Mesenchymal stem cell (in vitro differentiated cells and primary cell): ENCODE measurements at regions not wholly inside any gene's neighbourhood (a gene's known extent, or its start where the extent isn't known, plus 50 kb on each side); places are given as distances from the start of the nearest gene placed in this dataset.
A peak's percentile ranks its signal among the peaks of the same experiment; 100 is the strongest.

Experiments used
- DNase-seq: peaks from one replicate; pipeline ENCODE4 v3.0.0-alpha.2; 2013
- H2AFZ ChIP-seq: one replicate; pipeline ENCODE4 v1.6.1; 2013; ENCODE audit warnings: low read depth, mild to moderate bottlenecking, control low read depth, inconsistent platforms, low read length, moderate library complexity
- H2AK5ac ChIP-seq: 2 replicates; pipeline ENCODE4 v1.6.1; 2013; ENCODE audit warnings: low read length, moderate library complexity, mild to moderate bottlenecking, inconsistent platforms; ENCODE audit not compliant: severe bottlenecking
- H2BK120ac ChIP-seq: one replicate; pipeline ENCODE4 v1.6.1; 2013; ENCODE audit warnings: low read depth, mild to moderate bottlenecking, inconsistent platforms, low read length, moderate library complexity
- H2BK12ac ChIP-seq, 2 experiments: one replicate each; pipeline ENCODE4 v1.6.1; 2013; ENCODE audit warnings: inconsistent platforms in 2 of 2, low read length in 2 of 2, mild to moderate bottlenecking in 2 of 2, moderate library complexity in 2 of 2, control low read depth in 1 of 2
- H2BK15ac ChIP-seq: one replicate; pipeline ENCODE4 v1.6.1; 2013; ENCODE audit warnings: mild to moderate bottlenecking, low read depth, inconsistent platforms; ENCODE audit not compliant: poor library complexity, severe bottlenecking
- H2BK5ac ChIP-seq: 2 replicates; pipeline ENCODE4 v1.6.1; 2013; ENCODE audit warnings: low read depth, mild to moderate bottlenecking, low read length, control low read depth, inconsistent platforms; ENCODE audit not compliant: poor library complexity, severe bottlenecking
- H3K14ac ChIP-seq, 2 experiments: one replicate each; pipeline ENCODE4 v1.6.1; 2013; ENCODE audit warnings: inconsistent platforms in 2 of 2, low read length in 2 of 2, control low read depth in 1 of 2, mild to moderate bottlenecking in 1 of 2, moderate library complexity in 1 of 2
- H3K18ac ChIP-seq, 2 experiments: one replicate each; pipeline ENCODE4 v1.6.1; 2013; ENCODE audit warnings: inconsistent platforms in 2 of 2, low read length in 2 of 2, control low read depth in 1 of 2, low read depth in 1 of 2, mild to moderate bottlenecking in 1 of 2
- H3K23ac ChIP-seq, 2 experiments: one replicate each; pipeline ENCODE4 v1.6.1; 2013; ENCODE audit warnings: inconsistent platforms in 2 of 2, low read length in 2 of 2, mild to moderate bottlenecking in 2 of 2, moderate library complexity in 2 of 2, control low read depth in 1 of 2
- H3K27ac ChIP-seq: 2 replicates; pipeline ENCODE4 v1.5.1; 2013; ENCODE audit warnings: mild to moderate bottlenecking, moderate library complexity, low read length, control low read depth, inconsistent platforms; ENCODE audit not compliant: poor library complexity, severe bottlenecking
- H3K27me3 ChIP-seq, 2 experiments: 2 replicates each; pipeline versions ENCODE4 v1.6.1 to v1.7.0; 2013; ENCODE audit warnings: low read length in 2 of 2, mild to moderate bottlenecking in 2 of 2, moderate library complexity in 2 of 2, control low read depth in 1 of 2, inconsistent platforms in 1 of 2; ENCODE audit not compliant: control insufficient read depth in 1 of 2, insufficient read depth in 1 of 2
- H3K36me3 ChIP-seq, 2 experiments: 2 replicates each; pipeline versions ENCODE4 v1.6.1 to v1.7.0; 2013; ENCODE audit warnings: low read length in 2 of 2, control low read depth in 1 of 2, inconsistent platforms in 1 of 2, low read depth in 1 of 2, mild to moderate bottlenecking in 1 of 2; ENCODE audit not compliant: insufficient read depth in 2 of 2, control insufficient read depth in 1 of 2
- H3K4ac ChIP-seq, 2 experiments: one replicate each; pipeline ENCODE4 v1.6.1; 2013; ENCODE audit warnings: inconsistent platforms in 2 of 2, low read length in 2 of 2, mild to moderate bottlenecking in 2 of 2, moderate library complexity in 2 of 2, control low read depth in 1 of 2, low read depth in 1 of 2
- H3K4me1 ChIP-seq: 2 replicates; pipeline ENCODE4 v1.6.1; 2013; ENCODE audit warnings: low read depth, low read length, control low read depth; ENCODE audit not compliant: control insufficient read depth, insufficient read depth
- H3K4me2 ChIP-seq: 2 replicates; pipeline ENCODE4 v1.6.1; 2013; ENCODE audit warnings: low read length, mild to moderate bottlenecking, inconsistent platforms; ENCODE audit not compliant: poor library complexity, severe bottlenecking
- H3K4me3 ChIP-seq, 2 experiments: 2 replicates each; pipeline versions ENCODE4 v1.5.1 to v1.7.0; 2013; ENCODE audit warnings: low read length in 2 of 2, mild to moderate bottlenecking in 2 of 2, control low read depth in 1 of 2, low read depth in 1 of 2; ENCODE audit not compliant: insufficient read depth in 1 of 2
- H3K79me1 ChIP-seq: replicated peaks from 2 replicates; pipeline ENCODE4 v1.6.1; 2013; ENCODE audit warnings: mild to moderate bottlenecking, control low read depth, low read length, inconsistent platforms; ENCODE audit not compliant: poor library complexity, severe bottlenecking
- H3K9ac ChIP-seq: 2 replicates; pipeline ENCODE4 v1.7.0; 2013; ENCODE audit warnings: mild to moderate bottlenecking, low read length, moderate library complexity
- H3K9me3 ChIP-seq: 2 replicates; pipeline ENCODE4 v1.7.0; 2013; ENCODE audit warnings: mild to moderate bottlenecking, low read length; ENCODE audit not compliant: control insufficient read depth
- H4K8ac ChIP-seq: one replicate; pipeline ENCODE4 v1.6.1; 2013; ENCODE audit warnings: inconsistent platforms, mild to moderate bottlenecking, low read length, moderate library complexity
- H4K91ac ChIP-seq: one replicate; pipeline ENCODE4 v1.6.1; 2013; ENCODE audit warnings: mild to moderate bottlenecking, low read length, inconsistent platforms
- WGBS: methylation state at CpG from one replicate; pipeline ENCODE4 v1.1.7; 2013; ENCODE audit warnings: mixed read lengths; 5-methylcytosine and 5-hydroxymethylcytosine counted together

DNA sequence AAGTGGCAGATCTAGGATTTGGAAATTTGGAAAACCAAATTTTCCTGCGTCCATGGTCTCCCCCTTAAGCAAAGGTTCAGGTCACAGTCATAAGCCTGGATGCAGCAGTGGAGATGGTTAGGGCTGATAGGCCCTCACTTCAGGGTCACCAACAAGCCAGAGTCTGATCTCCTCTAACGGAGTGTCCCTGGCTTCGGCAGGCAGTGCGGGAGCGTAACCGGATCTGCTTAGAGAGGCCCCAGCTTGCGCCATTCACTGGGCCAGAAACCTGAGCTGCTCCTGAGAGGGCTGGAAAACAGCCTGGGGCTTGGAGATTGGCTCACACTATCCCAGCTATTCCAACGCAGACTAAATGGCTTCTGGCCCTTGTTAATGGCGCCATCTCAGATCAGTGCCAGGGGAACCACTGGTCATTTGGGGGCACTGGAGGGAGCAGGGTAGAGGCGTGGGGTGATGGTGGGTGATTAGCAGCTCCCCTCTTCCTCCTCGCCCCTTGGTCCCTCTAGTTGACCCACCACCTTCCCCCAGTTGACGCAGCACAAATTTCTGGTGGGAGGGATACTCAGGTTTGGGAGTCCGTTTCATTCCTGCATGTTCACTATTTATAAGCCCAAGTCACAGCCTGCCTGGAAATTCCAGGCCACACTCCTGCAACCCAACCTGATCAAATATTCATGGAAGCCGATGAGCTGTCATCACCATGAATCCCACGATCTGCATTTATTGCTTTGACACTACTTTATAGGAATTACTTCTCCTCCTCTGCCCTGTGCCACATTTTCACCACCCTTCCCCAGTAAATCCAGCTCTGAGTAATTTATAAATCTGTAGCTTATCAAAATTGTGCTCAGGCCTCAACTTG, 134.6 kb upstream of the CPEB4 start:
- Histone ChIP-seq H2AK5ac (no peak overlapping the region), H3K27me3 (no peaks in the 10 kb centered on the region), H3K4ac (no peak overlapping the region), H3K79me1 (no peaks in the 10 kb centered on the region), H3K27ac (peak overlapping the region; percentile 15), H2AFZ (peak overlapping the region; percentile 30), H3K4me1 (peaks cover 6% of the 10 kb centered on the region), H3K14ac (peak overlapping the region in 1 of 2 experiments; percentile 11), H3K9me3 (no peaks in the 10 kb centered on the region), H3K18ac (peak overlapping the region; percentile 19 to 62), H4K91ac (peak overlapping the region; percentile 1), H2BK5ac (peak overlapping the region; percentile 9), H4K8ac (peak overlapping the region; percentile 56), H2BK15ac (peak overlapping the region; percentile 49), H2BK12ac (peak overlapping the region; percentile 61 to 67), H3K9ac (no peak overlapping the region), H2BK120ac (no peak overlapping the region), H3K36me3 (no peaks in the 10 kb centered on the region), H3K4me2 (no peak overlapping the region), H3K4me3 (no peak overlapping the region), H3K23ac (no peak overlapping the region)
- WGBS: 50% methylated on average over 14 of the region's 15 CpGs
- DNase-seq: peak; percentile 71

- no peak for DNase-seq
- Histone ChIP-seq H3K23ac (no peak overlapping the region), H2AFZ (no peak overlapping the region), H3K14ac (no peak overlapping the region), H4K8ac (no peak overlapping the region), H3K4me2 (no peak overlapping the region), H3K18ac (no peak overlapping the region), H2BK12ac (no peak overlapping the region), H3K4me3 (no peak overlapping the region), H3K36me3 (no peaks in the 10 kb centered on the region), H2AK5ac (no peak overlapping the region), H3K27ac (no peak overlapping the region), H3K4ac (no peak overlapping the region), H2BK120ac (no peak overlapping the region), H4K91ac (no peak overlapping the region), H3K27me3 (no peaks in the 10 kb centered on the region), H3K9me3 (no peaks in the 10 kb centered on the region), H3K79me1 (no peaks in the 10 kb centered on the region), H3K4me1 (peaks cover 8% of the 10 kb centered on the region), H3K9ac (no peak overlapping the region), H2BK5ac (no peak overlapping the region), H2BK15ac (no peak overlapping the region)
- 86% methylated on average over 3 of the region's 3 CpGs for WGBS
These were observed 132.8 kb upstream of the CPEB4 start for GRCh38 chr5:173755319-173755718.

GRCh38 chr5:173757403-173758209, 130.5 kb upstream of the CPEB4 start:
- H2BK15ac ChIP-seq: no peak overlapping the region
- peak overlapping the region; percentile 33 for H2AK5ac ChIP-seq
- H2AFZ ChIP-seq: no peak overlapping the region
- H3K27me3 ChIP-seq: no peaks in the 10 kb centered on the region
- H3K4ac ChIP-seq: no peak overlapping the region
- no peaks in the 10 kb centered on the region for H3K9me3 ChIP-seq
- no peak overlapping the region for H4K8ac ChIP-seq
- no peak overlapping the region for H3K4me3 ChIP-seq
- H3K36me3 ChIP-seq: no peaks in the 10 kb centered on the region
- no peak overlapping the region for H3K4me2 ChIP-seq
- H3K18ac ChIP-seq: no peak overlapping the region
- H3K23ac ChIP-seq: no peak overlapping the region
- H3K27ac ChIP-seq: no peak overlapping the region
- DNase-seq: no peak
- peaks cover 10% of the 10 kb centered on the region for H3K4me1 ChIP-seq
- 67% methylated on average over 11 of the region's 12 CpGs for WGBS
- H3K79me1 ChIP-seq: no peaks in the 10 kb centered on the region
- H3K9ac ChIP-seq: no peak overlapping the region
- H3K14ac ChIP-seq: no peak overlapping the region
- H2BK120ac ChIP-seq: no peak overlapping the region
- H2BK5ac ChIP-seq: no peak overlapping the region
- H4K91ac ChIP-seq: no peak overlapping the region
- no peak overlapping the region for H2BK12ac ChIP-seq

DNA sequence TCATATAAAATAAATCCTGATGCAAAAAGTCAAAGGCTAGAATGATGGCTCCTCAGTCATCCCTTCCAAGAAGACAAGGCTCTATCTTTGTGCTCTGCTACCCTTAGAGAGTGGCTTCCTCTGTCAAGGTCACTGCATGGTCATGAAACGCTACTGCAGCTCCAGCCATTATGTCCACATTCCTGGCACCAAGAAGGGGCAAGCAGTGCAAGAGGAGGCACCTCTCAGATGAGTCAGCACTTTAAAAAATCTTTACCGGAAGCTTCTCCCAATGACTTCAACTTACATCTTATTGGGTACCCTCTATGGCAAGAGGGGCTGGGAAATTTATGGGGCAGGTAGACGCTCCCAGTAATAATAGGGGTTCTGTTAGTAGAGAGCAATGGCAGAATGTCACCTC, 129.5 kb upstream of the CPEB4 start:
- Histone ChIP-seq H3K4me3 (no peak overlapping the region), H4K91ac (no peak overlapping the region), H3K9me3 (no peaks in the 10 kb centered on the region), H2BK12ac (no peak overlapping the region), H3K4me1 (peaks cover 9% of the 10 kb centered on the region), H3K4ac (no peak overlapping the region), H2AK5ac (no peak overlapping the region), H2AFZ (no peak overlapping the region), H3K14ac (no peak overlapping the region), H3K4me2 (no peak overlapping the region), H3K27ac (no peak overlapping the region), H2BK120ac (no peak overlapping the region), H3K36me3 (no peaks in the 10 kb centered on the region), H2BK15ac (peak overlapping the region; percentile 30), H3K23ac (no peak overlapping the region), H3K79me1 (no peaks in the 10 kb centered on the region), H2BK5ac (no peak overlapping the region), H4K8ac (no peak overlapping the region), H3K18ac (no peak overlapping the region), H3K27me3 (no peaks in the 10 kb centered on the region), H3K9ac (no peak overlapping the region)
- WGBS: 97% methylated on average over 2 of the region's 3 CpGs
- DNase-seq: no peak
